ENCODE measurements at regions not wholly inside any gene's neighbourhood (a gene's known extent, or its start where the extent isn't known, plus 50 kb on each side); places are given as distances from the start of the nearest gene placed in this dataset.

DNA sequence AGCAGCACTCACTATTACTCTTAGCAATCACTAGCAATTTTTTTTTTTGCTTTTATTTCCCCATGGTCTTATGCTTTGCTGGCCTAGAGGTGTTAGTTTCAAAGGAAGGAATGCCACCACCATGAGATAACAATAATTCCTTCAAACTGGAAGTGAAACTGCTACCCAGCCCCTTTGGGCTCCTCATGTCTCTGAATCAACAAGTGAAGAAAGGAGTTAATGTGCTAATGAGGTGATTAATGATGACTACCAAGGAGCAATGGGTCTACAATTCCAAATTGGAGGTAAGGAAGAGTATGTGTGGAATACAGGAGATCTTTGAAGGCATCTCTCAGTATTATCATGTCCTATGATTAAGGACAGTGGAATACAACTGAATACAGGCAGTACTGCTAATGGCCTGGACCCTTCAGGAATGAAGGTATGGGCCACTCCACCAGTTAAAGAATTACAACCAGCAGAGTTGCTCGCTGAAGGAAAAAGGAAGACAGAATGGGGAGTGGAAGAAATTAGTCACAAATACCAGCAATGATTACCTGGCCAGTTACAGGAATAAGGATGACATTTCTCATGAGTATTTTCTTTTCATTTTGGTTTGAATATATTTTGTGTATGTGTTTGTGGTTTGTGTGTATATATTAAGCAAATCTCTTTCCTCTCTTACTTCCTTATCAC, 652.9 kb downstream of the ADGRL2 start:
- DNase-seq, result no peak

DNA sequence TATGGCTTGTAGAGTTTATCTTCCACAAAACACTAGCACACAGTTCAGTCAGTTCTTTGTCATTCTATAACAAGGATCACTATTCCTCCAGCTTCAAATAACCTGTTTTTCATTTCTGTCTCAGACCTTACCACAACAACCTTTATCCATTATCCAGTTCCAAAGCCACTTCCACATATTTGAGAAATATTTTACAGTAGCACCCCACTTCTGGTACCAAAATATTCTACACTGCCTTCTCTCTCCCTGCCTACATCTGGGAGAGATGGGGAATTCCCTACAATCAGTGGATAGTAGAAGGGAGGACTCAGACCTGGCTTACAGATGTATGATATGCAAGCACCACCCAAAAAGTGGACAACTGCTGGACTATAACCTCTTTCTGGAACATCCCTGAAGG, 651.4 kb downstream of the ADGRL2 start:
- DNase-seq, result no peak

DNA sequence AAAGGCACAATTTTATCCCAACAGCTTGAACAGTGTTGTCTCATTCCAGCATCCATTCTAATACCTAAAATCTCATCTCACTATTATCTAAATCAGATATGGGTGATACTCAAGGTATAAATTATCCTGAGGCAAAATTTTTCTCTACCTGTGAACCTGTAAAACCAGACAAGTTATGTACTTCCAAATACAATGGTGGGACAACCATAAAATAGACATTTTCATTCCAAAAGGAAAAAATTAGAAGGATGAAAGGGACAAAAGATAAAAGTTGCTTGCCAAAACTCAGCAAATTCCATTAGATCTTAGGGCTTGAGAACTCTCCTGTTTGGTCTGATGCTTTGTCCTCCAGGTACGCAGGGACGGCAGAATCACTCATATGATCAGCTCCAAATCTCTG, 650.5 kb downstream of the ADGRL2 start:
- no peak for DNase-seq

DNA sequence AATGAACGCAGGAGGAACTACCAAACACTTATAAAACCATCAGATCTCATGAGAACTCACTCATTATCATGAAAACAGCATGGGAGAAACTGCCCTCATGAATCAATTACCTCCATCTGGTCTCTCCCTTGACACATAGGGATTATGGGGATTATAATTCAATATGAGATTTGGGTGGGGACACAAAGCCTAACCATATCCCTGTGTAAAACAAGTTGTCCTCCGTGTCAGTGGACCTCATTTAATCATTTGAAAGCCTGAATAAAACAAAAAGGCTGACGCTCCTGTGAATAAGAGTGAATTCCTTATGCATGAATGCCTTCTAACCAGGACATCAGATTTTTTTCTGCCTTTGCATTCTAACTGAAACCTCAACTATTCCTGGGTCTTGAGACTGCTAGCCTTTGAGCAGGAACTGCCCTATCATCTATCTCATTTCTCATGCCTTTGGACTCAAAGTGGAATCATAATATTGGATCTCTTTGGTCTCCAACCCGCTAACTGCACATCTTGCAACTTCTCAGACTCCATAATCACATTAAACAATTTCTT, 648.8 kb downstream of the ADGRL2 start:
- DNase-seq, result no peak

DNA sequence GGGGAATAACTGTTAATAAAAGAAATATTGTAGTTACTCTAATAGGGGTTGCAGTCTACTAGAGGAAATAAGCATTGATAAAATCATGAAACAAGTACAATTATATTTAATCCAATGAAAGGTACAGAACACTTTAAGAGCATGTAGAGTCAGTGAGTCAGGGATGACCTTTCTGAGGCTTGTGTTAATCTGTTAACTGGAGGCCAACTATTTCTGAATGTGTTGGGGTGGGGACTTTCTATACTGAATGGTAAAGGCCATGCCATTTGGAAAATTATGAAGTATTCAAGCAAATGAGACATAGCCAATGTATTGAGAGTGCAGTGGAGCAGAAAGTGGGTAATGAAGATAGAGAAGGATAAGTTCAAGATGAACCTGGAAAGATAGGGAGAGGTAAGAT, 646.2 kb downstream of the ADGRL2 start:
- DNase-seq, result no peak

DNA sequence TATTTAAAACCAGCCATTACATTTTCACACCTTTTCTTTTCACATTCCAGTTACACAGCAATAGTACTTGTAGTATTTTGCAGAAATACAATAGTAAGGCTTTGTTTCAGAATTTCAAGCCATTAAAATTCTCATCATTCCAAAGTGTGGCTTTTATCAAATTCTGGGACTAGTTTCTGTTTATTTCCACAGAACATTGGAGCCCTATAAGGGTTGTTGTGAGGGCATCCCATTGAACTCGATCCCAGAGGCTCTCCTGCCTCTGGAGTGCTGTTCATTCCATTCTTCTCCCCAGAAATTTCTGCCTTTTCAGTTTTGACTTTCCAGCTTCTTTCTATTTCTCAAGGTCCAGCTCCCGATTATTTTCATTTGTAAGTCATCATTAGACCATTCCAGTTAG, 645.5 kb downstream of the ADGRL2 start:
- no peak for DNase-seq

DNA sequence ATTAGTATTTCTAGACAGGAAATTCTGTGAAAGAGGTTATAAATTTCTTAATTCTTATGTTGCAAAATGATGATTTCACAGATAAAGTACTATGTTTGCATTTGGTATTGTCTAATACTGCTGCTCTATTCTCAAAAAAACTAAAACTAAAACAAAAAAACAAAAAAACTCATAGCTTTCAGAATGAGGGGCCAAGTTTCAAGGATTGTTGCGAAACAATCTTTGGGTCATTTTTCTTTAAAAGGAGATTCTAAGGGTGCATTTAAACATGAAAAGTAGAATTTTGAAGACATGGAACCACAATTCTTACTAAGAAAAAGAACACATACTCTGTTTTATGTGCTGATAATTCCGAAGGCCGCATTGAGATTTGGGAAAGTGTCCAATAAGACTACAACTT, 645.1 kb downstream of the ADGRL2 start:
- no peak for DNase-seq

DNA sequence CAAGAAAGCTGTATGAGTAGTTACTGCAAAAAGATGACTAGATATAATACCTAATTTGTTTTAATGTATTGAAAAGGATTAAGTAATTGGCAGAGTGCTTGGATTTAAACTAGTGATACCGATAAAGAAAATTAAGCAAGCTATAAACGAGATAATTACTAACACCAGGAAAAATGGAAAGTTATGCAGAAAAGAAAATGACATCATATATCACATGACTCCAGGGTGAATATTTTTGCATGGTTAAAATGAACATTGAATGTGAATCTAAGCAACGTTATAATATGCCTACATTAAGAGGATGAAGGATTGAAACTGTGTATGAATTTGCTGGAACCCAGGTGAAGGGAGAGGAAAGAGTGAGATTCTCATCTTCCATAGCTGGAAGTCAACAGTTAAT, 644.4 kb downstream of the ADGRL2 start:
- no peak for DNase-seq

DNA sequence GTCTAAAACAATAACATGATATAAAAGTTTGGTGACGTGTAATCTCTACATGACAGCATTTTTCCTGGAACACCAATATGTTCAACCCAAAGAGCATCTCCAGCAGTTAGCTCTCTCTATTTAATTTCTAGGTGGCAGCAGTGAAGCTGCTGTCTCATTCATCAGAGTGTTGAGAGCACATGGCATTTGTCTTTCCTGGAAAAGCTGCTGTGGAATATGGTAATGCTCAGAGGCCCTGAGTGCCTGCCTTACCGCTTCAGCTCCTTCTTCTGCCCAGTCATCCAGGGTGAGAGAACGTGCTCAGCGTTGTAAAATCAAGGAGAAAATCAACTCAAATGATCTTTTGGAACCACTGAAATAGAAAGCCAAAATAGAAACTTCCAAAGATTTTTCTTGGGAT, 640.7 kb downstream of the ADGRL2 start:
- no peak for DNase-seq

DNA sequence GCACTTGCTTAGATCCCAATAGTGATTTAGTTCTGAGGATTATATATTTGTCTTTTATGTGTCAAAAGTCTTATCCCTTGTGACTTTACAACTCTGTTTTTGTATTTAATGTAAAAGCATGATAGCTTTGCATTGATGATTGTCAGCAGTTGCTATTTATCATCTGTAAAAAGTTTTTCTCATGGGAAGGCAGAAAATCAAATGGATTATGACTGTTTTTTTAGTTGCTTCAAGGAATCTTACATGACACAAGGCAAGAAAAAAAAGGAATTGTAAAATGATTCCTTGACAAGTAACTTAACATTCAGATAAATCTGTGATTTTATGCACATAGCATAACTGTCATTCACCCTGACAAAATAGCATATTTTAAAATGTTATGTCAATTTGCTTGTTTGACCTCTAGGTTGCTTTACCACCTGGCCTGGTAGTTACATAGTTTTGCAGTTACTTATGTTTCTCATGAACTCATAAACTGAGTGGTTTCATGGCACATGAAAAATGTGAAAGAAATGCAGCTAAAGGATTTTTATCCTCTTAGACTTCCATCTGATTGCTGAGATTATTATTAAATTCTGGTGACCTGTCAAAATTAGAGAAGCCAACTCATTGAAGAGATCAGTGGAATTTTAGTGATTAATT, 622.6 kb downstream of the ADGRL2 start:
- no peak for DNase-seq

DNA sequence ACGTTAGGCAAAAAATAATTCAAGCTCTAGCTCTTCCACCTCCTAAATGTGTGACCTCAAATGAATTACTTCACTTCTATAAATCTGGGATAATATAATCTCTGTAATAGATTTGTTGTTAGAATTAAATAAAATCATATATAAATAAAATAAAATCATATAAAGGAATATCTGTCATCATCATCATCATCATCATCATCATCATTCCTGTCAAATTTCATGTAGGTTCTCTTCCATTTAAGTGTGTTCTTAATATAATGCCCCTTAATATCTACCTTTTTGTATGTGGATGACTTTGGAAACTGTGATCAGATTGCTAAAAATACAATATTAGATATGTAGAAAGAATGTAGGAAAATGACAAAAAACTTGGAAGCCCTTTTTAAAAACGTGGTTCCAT, 621.0 kb downstream of the ADGRL2 start:
- no peak for DNase-seq

DNA sequence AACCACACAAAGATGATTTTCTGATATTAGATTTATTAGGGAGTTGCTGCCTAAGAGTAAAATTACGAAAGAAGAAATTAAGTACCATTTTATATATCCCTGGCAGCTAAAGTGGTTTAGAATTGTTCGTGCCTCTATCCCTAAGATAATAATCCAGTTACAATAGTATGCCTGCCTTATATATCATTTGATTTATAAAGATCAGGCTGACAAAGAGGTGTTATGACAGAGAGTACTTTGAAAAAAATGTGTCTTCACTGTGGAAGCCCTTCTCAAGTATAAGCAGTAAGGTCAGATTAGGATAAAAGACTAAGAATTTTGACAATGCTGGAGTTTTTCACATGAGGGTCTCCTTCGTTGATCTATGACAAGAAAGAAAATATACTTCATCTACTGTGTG, 619.9 kb downstream of the ADGRL2 start:
- no peak for DNase-seq

DNA sequence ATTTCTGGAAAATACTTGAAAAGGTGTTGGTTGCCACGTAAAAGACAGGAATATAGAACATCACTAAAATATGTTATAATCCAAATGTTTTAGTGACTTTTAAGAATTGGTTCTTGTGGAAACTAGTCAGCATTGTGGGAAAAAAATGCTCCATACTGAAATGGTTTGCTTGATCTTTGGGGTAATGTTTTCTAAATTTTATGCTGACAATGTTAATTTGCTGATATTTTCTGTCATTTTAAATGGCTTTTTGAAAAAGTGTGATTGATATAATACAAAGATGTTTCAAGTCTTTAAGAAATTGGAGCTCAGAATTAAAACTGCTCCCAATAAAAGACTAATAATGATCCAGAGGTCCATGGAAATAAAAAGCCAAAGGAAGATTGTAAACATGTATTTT, 610.9 kb downstream of the ADGRL2 start:
- DNase-seq, result no peak

DNA sequence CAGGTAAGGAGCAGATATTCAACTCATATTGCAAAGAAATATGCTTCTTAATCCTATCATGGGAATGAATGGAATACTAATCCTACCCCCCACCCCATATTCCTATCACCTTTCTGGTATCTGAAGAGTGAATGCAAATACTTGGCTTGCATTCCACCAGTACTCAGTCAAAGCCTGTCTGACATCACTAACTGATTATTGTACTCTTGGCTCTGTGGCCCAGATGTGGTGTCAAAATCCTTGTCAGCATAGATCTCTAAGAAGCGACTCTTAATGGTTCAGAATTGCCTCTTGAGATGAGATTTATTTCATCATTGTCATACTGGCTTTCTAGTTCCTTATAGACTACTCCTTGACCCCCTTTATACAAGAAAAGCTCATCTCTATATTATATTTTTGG, 604.6 kb downstream of the ADGRL2 start:
- no peak for DNase-seq

DNA sequence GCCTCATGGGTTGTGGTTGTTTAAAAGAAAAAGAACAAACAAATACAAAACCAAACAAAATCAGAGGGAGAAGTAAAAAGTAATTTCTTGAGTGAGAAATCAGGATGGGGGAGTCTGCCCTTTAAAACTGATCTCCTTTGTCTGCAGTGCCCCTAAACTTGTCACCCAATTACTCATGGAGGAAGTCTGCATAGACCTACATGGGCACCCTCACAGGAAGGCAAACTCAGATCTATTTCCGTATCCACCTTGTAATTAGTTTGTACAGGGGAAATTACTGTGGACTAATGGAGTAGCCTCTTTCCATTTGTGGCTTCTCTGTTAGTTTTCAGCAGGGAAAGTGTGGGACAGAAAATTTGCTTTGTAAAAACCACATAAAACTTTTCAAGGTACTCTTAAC, 600.4 kb downstream of the ADGRL2 start:
- no peak for DNase-seq

DNA sequence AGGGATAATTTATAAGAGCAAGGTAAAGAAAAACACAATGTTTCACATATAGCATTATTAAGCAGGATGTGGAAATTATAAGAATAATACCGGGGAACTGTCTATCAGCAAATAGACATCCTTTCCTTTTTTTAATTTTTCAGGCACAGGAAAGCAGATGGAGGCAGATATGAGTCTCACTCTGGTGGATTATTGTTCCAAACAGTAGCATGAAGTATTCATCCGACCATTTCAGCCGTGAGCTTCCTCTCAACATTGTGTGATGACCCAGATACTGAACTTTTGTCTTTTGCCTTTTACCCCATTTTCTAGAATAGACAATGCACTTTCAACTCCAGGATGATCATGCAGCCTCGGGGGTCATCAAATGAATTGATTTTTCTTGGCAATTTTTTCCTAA, 599.8 kb downstream of the ADGRL2 start:
- no peak for DNase-seq

DNA sequence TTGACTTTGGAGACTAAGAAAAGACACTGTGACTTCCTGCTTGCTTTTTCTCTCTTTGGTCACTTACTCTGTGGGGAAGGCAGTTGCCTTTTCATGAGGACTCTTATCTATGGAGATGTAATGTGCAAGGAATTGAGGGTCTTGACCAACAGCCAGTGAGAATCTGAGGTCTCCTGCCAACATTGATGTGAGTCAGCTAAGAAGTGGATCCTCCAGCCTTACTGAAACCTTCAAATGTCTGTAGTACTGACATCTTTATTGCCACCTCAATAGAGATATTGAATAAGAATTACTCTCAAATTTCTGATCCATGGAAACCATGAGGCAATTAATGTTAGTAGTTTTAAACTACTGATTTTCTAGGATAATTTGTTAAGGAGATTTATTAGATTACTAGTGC, 598.4 kb downstream of the ADGRL2 start:
- no peak for DNase-seq

DNA sequence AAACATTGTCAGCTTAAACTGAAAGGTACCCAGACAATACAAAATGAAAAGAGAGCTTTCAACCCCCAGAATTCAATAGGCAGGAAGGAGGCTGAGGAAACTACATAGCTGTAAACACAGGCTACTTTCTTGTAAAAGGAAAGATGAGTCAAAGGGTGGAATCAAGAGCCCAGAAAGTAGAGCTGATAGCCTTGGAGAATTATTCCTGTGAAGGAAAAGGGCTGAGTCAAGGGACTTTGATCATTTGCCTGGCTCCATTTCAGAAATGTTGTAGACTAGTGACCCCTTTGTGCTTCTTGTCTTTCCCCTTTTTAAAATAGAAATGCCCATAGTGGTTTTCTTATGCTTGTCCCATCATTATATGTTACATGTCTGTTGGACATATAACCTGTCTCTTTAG, 597.6 kb downstream of the ADGRL2 start:
- DNase-seq, result no peak

DNA sequence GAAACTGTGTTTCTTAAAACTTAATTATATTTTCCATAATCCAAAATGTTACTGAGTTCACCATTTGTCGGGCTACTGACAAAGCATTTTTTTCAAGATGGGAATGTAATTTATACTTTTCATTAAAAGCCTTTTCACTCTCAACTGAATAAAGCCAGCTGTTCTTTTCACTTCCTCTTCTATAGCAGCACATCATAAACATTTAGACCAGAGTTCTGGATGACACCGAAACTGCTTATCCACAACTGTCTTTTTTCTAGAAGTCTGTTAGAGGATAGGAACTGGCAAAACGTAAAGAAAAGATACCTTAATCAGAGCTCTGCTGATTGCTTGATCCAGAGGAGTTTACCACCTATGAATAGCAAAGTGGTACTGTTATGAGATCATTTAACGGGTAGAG, 594.7 kb downstream of the ADGRL2 start:
- no peak for DNase-seq

DNA sequence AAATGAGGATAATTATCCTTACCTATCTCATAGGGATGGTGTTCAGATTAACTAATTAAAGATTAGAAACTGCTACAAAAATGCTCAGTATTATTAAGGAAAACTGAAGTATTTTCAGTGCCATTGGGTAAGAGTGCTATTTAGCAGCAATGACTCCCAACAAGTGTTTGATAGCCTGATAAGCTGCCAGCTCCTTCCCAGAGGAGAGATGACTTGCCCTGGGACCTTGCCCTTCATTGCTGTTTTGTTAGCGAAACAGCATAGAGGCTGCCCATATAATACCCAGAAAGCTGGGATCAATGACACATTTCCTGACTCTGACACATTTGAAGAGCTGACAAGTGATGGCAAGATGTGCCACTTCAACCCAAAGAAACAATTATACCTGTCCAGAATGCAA, 592.2 kb downstream of the ADGRL2 start:
- DNase-seq, result no peak

DNA sequence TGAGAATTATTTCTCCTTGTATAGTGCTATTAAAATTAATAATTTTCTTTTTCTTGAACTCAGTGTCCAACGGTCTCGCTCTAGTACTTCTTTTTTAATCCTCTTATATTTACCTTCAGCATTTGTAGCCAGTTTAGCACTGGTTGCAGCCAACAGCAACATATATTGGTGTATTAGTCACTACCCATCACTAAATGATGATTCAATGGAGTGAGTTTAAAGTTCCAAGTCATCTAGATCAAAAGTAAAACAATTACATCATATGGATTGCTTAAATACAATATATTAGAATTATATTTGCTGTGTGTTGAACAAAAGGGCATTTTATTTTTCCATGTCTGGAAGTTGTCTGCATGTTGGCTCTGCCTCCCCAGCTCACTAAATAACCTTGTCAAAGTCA, 591.8 kb downstream of the ADGRL2 start:
- no peak for DNase-seq

DNA sequence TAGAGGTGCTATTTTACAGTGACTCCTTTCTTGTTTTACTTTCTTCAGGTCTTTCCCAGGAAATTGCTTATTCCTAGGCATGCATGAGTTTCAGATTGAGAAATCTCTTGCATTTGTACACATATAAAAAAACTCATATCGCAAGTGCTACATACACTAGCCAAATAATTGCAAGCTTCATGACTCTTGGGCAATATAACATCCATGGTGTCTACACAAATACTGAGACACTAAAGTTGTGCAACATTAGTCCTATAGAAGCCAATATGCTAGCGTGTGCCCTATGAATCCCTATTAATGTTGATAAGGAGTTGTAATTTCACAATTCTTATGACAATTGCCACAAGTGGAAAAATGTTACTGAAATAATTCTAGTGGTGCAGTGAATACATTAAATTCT, 591.0 kb downstream of the ADGRL2 start:
- DNase-seq, result no peak

DNA sequence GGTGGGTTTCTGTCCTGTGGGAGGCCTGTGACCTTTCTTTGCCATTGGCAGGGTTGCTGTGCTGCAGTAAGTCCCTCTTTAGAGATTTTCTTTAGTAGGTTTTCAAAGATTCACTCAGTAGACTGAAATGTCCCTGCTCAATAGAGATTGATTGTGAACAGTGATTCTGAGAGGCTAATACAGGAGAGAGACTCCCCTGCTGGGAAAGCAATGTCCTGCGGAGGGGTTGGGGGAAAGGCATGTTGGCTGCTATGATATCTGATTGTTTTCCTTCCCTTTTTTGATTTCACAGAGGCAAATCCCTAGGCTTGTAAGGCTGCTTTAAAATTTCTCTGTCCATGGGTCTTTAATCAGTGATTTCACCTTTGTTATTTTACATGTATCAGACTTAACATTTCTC, 589.9 kb downstream of the ADGRL2 start:
- DNase-seq, result no peak

DNA sequence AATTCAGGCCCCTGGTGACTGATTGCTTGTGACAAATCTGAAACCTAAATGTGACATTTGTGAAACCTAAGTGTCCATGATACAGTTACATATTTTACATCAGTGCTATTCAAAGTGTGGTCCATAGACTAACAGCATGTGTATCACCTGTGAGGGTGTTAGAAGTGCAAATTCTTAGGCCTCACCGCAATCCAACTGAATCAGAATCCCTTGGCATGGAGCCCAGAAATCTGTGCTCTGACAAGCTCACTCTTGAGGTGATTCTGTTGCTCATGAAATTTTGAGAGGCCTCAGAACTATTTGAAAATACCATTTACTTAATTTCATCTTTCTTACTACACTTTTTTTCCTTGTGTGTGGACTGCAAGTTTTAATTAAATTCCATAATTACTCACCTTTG, 587.9 kb downstream of the ADGRL2 start:
- DNase-seq, result no peak

DNA sequence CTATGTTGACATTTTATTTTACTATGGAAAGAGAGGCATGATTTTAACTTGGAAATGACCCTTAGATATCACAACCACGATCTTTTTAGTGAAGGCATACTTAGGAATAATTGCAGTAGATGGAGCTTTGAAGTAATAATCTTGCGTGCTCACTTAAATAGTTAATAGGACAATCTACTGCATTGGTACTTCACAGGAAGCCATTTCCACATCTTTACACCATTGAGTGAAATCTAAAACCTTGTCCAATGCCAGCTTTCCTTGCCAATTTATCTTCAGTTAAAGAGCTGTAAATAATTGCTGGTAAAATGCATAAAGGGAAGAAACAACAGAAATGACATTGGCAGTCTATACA, 586.3 kb downstream of the ADGRL2 start:
- DNase-seq, result no peak
